ENCODE measurements at regions not wholly inside any gene's neighbourhood (a gene's known extent, or its start where the extent isn't known, plus 50 kb on each side); places are given as distances from the start of the nearest gene placed in this dataset.
"Not testable (repeated sequence)": the region's sequence is repeated elsewhere in the genome, so short reads cannot be mapped to it uniquely, and the experiment has no call there.

GRCh38 chr3:163508206-163508605 is 1570.1 kb downstream of the SI start:
- no peak for TF ChIP-seq CTCF (IDR thresholded peaks at IDR 0.05; ENCODE audit: extremely low read depth, insufficient read depth, missing control alignments)
- DNase-seq (ENCODE audit: low spot score): no peak
- in situ Hi-C loops (cut with MboI; ENCODE audit: low pct_unique_long_range_greater_than_20kb, low sequenced_read_pairs, unreplicated experiment): no loop called here

GRCh38 chr3:163504974-163505373 is 1573.3 kb downstream of the SI start:
- in situ Hi-C loops (cut with MboI; ENCODE audit: low pct_unique_long_range_greater_than_20kb, low sequenced_read_pairs, unreplicated experiment): no loop called here
- no peak for TF ChIP-seq CTCF (IDR thresholded peaks at IDR 0.05; ENCODE audit: extremely low read depth, insufficient read depth, missing control alignments)
- no peak for DNase-seq (ENCODE audit: low spot score)

GRCh38 chr3:163499736-163500219 is 1578.5 kb downstream of the SI start:
- DNase-seq (ENCODE audit: low spot score); in situ Hi-C loops (cut with MboI; ENCODE audit: low pct_unique_long_range_greater_than_20kb, low sequenced_read_pairs, unreplicated experiment): not testable (repeated sequence)

- DNase-seq (ENCODE audit: low spot score); in situ Hi-C loops (cut with MboI; ENCODE audit: low pct_unique_long_range_greater_than_20kb, low sequenced_read_pairs, unreplicated experiment): not testable (repeated sequence)
These were observed 1579.2 kb downstream of the SI start for GRCh38 chr3:163498842-163499735.

GRCh38 chr3:163491714-163492113 is 1586.6 kb downstream of the SI start:
- no peak for DNase-seq (ENCODE audit: low spot score)
- no peak for TF ChIP-seq CTCF (IDR thresholded peaks at IDR 0.05; ENCODE audit: extremely low read depth, insufficient read depth, missing control alignments)
- in situ Hi-C loops (cut with MboI; ENCODE audit: low pct_unique_long_range_greater_than_20kb, low sequenced_read_pairs, unreplicated experiment): no loop called here

GRCh38 chr3:163490119-163490518 is 1588.2 kb downstream of the SI start:
- TF ChIP-seq CTCF (IDR thresholded peaks at IDR 0.05; ENCODE audit: extremely low read depth, insufficient read depth, missing control alignments): peak; percentile 87
- in situ Hi-C loops (cut with MboI; ENCODE audit: low pct_unique_long_range_greater_than_20kb, low sequenced_read_pairs, unreplicated experiment): no loop called here
- peak; percentile 47 for DNase-seq (ENCODE audit: low spot score)

GRCh38 chr3:163482695-163483094 is 1595.6 kb downstream of the SI start:
- in situ Hi-C loops (cut with MboI; ENCODE audit: low pct_unique_long_range_greater_than_20kb, low sequenced_read_pairs, unreplicated experiment): no loop called here
- TF ChIP-seq CTCF (IDR thresholded peaks at IDR 0.05; ENCODE audit: extremely low read depth, insufficient read depth, missing control alignments): no peak
- no peak for DNase-seq (ENCODE audit: low spot score)

Measured in GM13977 (cell line).